Fibroblast of skin of left biceps (primary cell): ENCODE measurements at regions not wholly inside any gene's neighbourhood (a gene's known extent, or its start where the extent isn't known, plus 50 kb on each side); places are given as distances from the start of the nearest gene placed in this dataset.
A peak's percentile ranks its signal among the peaks of the same experiment; 100 is the strongest.
"Not testable (repeated sequence)": the region's sequence is repeated elsewhere in the genome, so short reads cannot be mapped to it uniquely, and the experiment has no call there.

Source experiments
- DNase-seq, 2 experiments: peaks; one replicate each; pipeline ENCODE4 v3.0.0-alpha.2; 2013; ENCODE audit warnings: low read depth in 2 of 2

- no peak for DNase-seq
These were observed 267.2 kb downstream of the MAT2B start for GRCh38 chr5:163772644-163773043.

- no peak for DNase-seq
These were observed 267.8 kb downstream of the MAT2B start for GRCh38 chr5:163773226-163773625.

- DNase-seq = no peak
These were observed 284.5 kb downstream of the MAT2B start for GRCh38 chr5:163789870-163790269.

GRCh38 chr5:163790497-163790896 is 285.1 kb downstream of the MAT2B start:
- DNase-seq = no peak

- no peak for DNase-seq
These were observed 289.6 kb downstream of the MAT2B start for GRCh38 chr5:163794993-163795392.

- DNase-seq = no peak
These were observed 302.4 kb downstream of the MAT2B start for GRCh38 chr5:163807781-163808180.

- no peak for DNase-seq
These were observed 304.1 kb downstream of the MAT2B start for GRCh38 chr5:163809473-163809872.

- no peak for DNase-seq
These were observed 308.5 kb downstream of the MAT2B start for GRCh38 chr5:163813900-163814299.

- DNase-seq = no peak
These were observed 309.9 kb downstream of the MAT2B start for GRCh38 chr5:163815240-163815791.

- DNase-seq = no peak
These were observed 315.7 kb downstream of the MAT2B start for GRCh38 chr5:163821142-163821541.

- DNase-seq = no peak
These were observed 317.1 kb downstream of the MAT2B start for GRCh38 chr5:163822548-163822947.

- no peak for DNase-seq
These were observed 320.2 kb downstream of the MAT2B start for GRCh38 chr5:163825661-163826060.

GRCh38 chr5:163826201-163826600 is 320.8 kb downstream of the MAT2B start:
- DNase-seq = no peak

- DNase-seq = no peak
These were observed 326.7 kb downstream of the MAT2B start for GRCh38 chr5:163832155-163832554.

- DNase-seq = no peak
These were observed 333.3 kb downstream of the MAT2B start for GRCh38 chr5:163838738-163839137.

GRCh38 chr5:163846512-163846911 is 341.1 kb downstream of the MAT2B start:
- DNase-seq = peak; percentile 57 to 63

- DNase-seq = no peak
These were observed 350.3 kb downstream of the MAT2B start for GRCh38 chr5:163855754-163856153.

- no peak for DNase-seq
These were observed 356.3 kb downstream of the MAT2B start for GRCh38 chr5:163861670-163862069.

GRCh38 chr5:163867324-163867723 is 361.9 kb downstream of the MAT2B start:
- no peak for DNase-seq

GRCh38 chr5:163867738-163868137 is 362.3 kb downstream of the MAT2B start:
- no peak for DNase-seq

GRCh38 chr5:163869581-163869980 is 364.2 kb downstream of the MAT2B start:
- no peak for DNase-seq

GRCh38 chr5:163870441-163870840 is 365.0 kb downstream of the MAT2B start:
- no peak for DNase-seq

GRCh38 chr5:163874431-163874830 is 369.0 kb downstream of the MAT2B start:
- no peak for DNase-seq

GRCh38 chr5:163874912-163875311 is 369.5 kb downstream of the MAT2B start:
- not testable (repeated sequence) for DNase-seq
